GM12873 (cell line): ENCODE measurements at regions not wholly inside any gene's neighbourhood (a gene's known extent, or its start where the extent isn't known, plus 50 kb on each side); places are given as distances from the start of the nearest gene placed in this dataset.

Experiments used
- TF ChIP-seq, protein P1 (sequence below): IDR thresholded peaks from 2 replicates; pipeline ENCODE4 v1.5.1; 2012; ENCODE audit warnings: low read depth, mild to moderate bottlenecking, moderate library complexity, low read length, control low read depth; ENCODE audit not compliant: insufficient read depth; ENCODE audit errors: missing control alignments

DNA sequence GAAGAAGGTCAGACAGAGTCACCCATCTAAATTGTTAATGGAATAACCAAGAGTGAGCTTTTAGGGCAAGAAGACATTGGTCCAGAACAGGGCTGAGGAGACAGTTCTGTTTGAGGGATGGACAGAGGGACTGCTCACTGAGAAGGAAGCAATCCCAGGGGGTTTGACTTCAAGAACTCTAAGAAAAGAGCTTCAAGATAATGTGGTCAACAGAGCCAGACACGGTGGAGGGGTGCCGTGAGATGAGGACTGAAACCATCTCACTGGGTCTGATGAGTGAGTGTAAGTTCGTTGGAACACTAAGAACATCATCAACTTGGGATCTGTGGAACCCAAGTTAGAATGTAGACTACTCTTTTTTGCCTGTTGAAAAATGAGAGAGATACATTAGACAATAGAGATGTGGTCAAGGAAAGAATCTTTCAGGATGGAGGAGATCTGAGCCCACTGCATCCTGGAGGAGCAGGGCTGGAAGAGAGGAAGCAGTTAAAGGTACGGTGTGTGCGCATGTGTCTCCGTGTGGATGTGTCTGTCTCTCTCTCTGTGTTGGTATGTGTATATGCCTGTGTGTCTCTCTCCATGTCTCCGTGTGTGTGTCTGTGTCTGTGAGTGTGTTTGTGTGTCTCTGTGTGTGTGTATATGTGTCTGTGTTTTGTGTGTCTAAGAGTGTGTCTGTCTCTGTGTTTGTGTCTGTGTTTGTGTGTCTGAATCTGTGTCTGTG, 172.1 kb downstream of the MYCN start:
- TF ChIP-seq, protein P1, sequence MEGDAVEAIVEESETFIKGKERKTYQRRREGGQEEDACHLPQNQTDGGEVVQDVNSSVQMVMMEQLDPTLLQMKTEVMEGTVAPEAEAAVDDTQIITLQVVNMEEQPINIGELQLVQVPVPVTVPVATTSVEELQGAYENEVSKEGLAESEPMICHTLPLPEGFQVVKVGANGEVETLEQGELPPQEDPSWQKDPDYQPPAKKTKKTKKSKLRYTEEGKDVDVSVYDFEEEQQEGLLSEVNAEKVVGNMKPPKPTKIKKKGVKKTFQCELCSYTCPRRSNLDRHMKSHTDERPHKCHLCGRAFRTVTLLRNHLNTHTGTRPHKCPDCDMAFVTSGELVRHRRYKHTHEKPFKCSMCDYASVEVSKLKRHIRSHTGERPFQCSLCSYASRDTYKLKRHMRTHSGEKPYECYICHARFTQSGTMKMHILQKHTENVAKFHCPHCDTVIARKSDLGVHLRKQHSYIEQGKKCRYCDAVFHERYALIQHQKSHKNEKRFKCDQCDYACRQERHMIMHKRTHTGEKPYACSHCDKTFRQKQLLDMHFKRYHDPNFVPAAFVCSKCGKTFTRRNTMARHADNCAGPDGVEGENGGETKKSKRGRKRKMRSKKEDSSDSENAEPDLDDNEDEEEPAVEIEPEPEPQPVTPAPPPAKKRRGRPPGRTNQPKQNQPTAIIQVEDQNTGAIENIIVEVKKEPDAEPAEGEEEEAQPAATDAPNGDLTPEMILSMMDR, result no peak

DNA sequence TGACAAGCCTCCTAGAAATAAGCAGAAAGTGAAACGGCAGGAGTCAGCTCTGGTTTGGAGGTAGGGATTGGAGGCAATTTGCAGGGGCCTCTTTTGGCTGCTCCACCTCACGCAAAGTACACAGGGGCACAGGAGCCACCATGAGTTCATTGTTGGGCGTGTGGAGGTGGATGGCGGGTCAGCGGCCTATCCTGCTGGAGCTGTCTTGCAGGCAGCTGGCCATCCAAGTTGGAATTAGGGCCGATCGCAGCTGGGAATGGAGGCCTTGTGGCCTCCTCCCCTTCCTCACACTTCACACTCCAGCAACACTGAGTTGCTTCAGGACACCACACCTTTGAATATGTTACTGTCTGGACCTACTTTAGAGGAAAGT, 171.5 kb downstream of the MYCN start:
- TF ChIP-seq, protein P1, result no peak

DNA sequence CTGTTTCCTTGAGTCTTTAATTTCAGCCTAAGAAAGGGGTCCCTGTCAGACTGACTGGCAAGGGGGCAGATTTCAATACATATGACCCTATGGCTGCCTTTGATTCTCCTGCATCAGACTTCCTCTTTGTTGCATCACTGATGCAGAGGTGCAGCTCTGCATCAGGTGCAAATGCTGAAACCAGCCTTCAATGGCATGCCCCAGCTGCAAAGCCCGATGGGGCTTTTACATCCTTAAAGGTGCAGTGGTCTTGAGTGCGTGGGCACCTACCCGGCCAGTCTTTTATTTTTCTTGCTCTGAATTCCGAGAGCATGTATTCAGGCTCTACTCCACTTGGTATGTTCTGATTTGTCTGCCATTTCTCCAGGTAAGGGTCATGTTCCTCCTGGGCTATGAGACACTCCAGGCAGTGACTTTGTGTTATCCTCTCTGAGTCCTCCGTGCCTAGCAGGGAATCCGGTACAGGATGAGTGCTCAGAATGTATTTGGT, 169.5 kb downstream of the MYCN start:
- TF ChIP-seq, protein P1, result no peak

DNA sequence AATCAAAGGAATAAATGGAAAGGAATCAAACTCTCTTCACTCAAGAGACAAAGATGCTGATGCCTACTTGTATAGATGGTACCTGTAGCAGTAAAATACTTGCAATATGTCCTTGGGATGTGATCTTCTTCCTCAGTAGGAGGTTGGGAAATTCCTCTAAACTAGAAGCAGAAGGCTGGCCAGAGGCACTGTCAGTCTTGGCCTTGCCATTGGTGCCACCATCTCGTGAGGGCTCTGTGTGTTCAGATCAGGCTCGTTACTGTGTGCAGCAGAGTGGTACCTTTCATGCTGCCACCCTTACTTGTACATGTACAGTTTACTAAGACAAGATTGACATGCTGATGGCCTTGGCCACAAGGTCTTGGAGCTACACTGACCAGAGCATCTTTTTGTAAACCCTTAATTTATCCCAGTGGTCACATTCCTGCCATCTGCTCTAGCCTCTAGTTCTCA, 169.0 kb downstream of the MYCN start:
- TF ChIP-seq, protein P1, result no peak

DNA sequence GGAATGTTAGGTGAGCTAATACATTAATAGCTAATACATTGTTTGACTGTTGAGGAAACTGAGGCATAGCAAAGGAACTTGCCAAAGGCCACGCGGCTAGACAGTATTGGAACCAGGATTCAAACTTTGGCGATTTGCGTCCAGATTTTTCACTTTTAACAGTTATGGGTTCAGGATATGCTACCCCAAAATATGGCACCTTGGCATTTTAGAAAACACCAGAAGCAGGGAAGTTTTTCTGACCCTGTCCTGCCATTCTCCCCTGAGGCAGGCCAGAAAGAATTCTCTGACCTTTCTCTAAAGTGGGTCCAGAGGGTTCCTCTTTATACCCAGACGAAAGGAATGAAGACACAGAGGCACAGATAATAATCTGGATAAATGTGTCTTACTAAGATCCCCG, 166.9 kb downstream of the MYCN start:
- TF ChIP-seq, protein P1, result no peak

DNA sequence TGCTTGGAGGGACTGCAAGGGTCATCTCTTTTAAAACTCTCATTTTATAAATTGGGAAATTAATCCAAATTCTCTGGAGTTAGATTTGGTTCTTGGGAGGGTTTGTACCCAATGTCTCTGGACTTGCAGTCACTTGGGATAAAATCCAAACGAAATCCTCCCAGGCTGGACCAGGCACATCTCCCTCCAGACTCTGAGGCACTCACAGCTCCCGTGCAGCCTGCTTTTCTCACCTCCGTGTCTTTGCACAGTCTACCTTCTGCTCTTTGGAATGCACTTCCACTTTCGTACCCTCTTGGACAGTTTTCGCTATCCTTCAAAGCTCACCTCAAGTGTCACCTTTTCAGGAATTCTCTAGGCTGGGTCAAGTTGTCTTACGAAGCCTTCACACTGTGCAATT, 166.3 kb downstream of the MYCN start:
- TF ChIP-seq, protein P1, result no peak

DNA sequence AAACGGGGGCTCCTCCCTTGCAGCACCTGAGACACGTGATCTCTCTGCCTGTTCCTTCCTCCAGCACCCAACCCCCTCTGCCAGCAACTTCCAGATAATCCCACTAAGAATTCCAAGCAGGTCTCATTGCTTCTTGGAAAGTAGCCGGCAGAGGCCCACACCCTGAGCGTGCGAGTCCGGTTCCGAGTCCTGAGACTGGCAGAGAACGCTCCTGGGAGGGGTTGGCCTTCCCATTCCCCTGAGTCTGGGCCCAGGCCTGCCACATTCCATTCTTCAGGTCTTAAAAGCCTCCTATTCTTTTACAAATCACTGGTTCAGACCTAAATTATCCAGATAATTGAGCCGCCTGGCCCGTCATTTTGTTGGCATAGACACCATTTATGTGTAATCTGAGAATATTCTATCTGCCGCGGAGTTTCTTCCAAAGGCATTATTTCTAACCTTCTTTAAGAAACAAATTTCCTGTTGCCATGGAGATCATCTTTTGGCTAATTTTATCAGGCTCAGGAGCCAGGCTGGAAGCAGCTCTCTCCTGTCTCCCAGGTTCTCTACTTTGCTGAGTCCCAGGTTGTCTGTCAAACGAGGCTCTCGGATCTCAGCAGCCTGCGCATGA, 165.4 kb downstream of the MYCN start:
- TF ChIP-seq, protein P1, result no peak
